H1 (cell line): ENCODE measurements at regions not wholly inside any gene's neighbourhood (a gene's known extent, or its start where the extent isn't known, plus 50 kb on each side); places are given as distances from the start of the nearest gene placed in this dataset.

Experiments
- CTCF ChIA-PET: fragments of 300-600 bp; sonication (Branson Sonifier 250); formaldehyde crosslinking; loops from one replicate; lab custom pipeline; 2021; ENCODE audit not compliant: partially characterized antibody; lab: Charles Lee
- POLR2A ChIA-PET: fragments of 300-600 bp; sonication (Branson Sonifier 250); formaldehyde crosslinking; loops from one replicate; lab custom pipeline; 2021; ENCODE audit warnings: inconsistent platforms; ENCODE audit not compliant: partially characterized antibody; lab: Charles Lee
- DNase-seq, 2 experiments: peaks; one replicate each; pipeline versions ENCODE4 v3.0.0 to v3.0.0-alpha.2; 2010 to 2022; ENCODE audit warnings: low spot score in 2 of 2, low read depth in 1 of 2, mixed read lengths in 1 of 2
- FAIRE-seq: peaks from 2 replicates; lab custom pipeline; 2011; peaks lifted over from hg19 to GRCh38; lab: Jason Lieb, UNC
- H2AFZ ChIP-seq: 2 replicates; pipeline ENCODE4 v1.8.1; 2012; ENCODE audit warnings: low read length, inconsistent platforms
- H2AK5ac ChIP-seq: 2 replicates; pipeline ENCODE4 v1.6.1; 2013; ENCODE audit warnings: low read depth, low read length
- H2BK120ac ChIP-seq: replicated peaks from 2 replicates; pipeline ENCODE3; 2013; ENCODE audit warnings: low read depth, low read length, inconsistent platforms
- H2BK12ac ChIP-seq: 2 replicates; pipeline ENCODE4 v1.6.1; 2013; ENCODE audit warnings: low read depth, low read length
- H2BK15ac ChIP-seq: 2 replicates; pipeline ENCODE4 v1.6.1; 2013; ENCODE audit warnings: low read length
- H2BK20ac ChIP-seq: 2 replicates; pipeline ENCODE4 v1.6.1; 2013; ENCODE audit warnings: low read length
- H2BK5ac ChIP-seq: 2 replicates; pipeline ENCODE4 v1.6.1; 2013; ENCODE audit warnings: low read depth, low read length
- H3K14ac ChIP-seq: 2 replicates; pipeline ENCODE4 v1.6.1; 2013; ENCODE audit warnings: inconsistent platforms; ENCODE audit not compliant: insufficient read length
- H3K18ac ChIP-seq: 2 replicates; pipeline ENCODE4 v1.6.1; 2013; ENCODE audit warnings: low read length; ENCODE audit errors: extremely low read depth
- H3K23ac ChIP-seq: 2 replicates; pipeline ENCODE4 v1.6.1; 2013; ENCODE audit warnings: inconsistent platforms; ENCODE audit not compliant: insufficient read length
- H3K23me2 ChIP-seq: 2 replicates; pipeline ENCODE4 v1.6.1; 2013; ENCODE audit warnings: low read depth, low read length
- H3K27ac ChIP-seq: 2 replicates; pipeline ENCODE4 v1.6.1; 2011; ENCODE audit warnings: low read depth, low read length, inconsistent platforms
- H3K27me3 ChIP-seq, 4 experiments: replicated peaks in 1 of 4; 1 replicate in 1 of 4; 2 replicates in 3 of 4; pipeline versions ENCODE4 v1.6.1 to v1.8.1; 2011 to 2013; ENCODE audit warnings: low read length in 3 of 4, mild to moderate bottlenecking in 3 of 4, inconsistent platforms in 2 of 4, mixed read lengths in 2 of 4, moderate library complexity in 1 of 4; ENCODE audit not compliant: control insufficient read depth in 3 of 4, insufficient read depth in 3 of 4; ENCODE audit errors: extremely low read depth in 1 of 4
- H3K36me3 ChIP-seq, 4 experiments: 2 replicates each; pipeline versions ENCODE4 v1.6.1 to v1.8.1; 2011 to 2013; ENCODE audit warnings: mild to moderate bottlenecking in 4 of 4, low read length in 3 of 4, moderate library complexity in 2 of 4, control low read depth in 1 of 4, inconsistent platforms in 1 of 4; ENCODE audit not compliant: insufficient read depth in 4 of 4, control insufficient read depth in 2 of 4
- H3K4ac ChIP-seq: replicated peaks from 2 replicates; pipeline ENCODE3; 2013; ENCODE audit warnings: low read length, low read depth, mixed read lengths, inconsistent platforms; ENCODE audit not compliant: insufficient read length
- H3K4me1 ChIP-seq, 4 experiments: replicated peaks in 1 of 4; 1 replicate in 1 of 4; 2 replicates in 3 of 4; pipeline versions ENCODE4 v1.6.1 to v1.8.1; 2011 to 2013; ENCODE audit warnings: low read length in 3 of 4, inconsistent platforms in 2 of 4, mixed read lengths in 1 of 4; ENCODE audit not compliant: insufficient read depth in 4 of 4, control insufficient read depth in 3 of 4
- H3K4me2 ChIP-seq, 2 experiments: 2 replicates each; pipeline versions ENCODE4 v1.6.1 to v1.8.1; 2011 to 2013; ENCODE audit warnings: low read depth in 2 of 2, low read length in 2 of 2, control low read depth in 1 of 2, inconsistent platforms in 1 of 2, mild to moderate bottlenecking in 1 of 2; ENCODE audit not compliant: insufficient read depth in 1 of 2
- H3K4me3 ChIP-seq, 4 experiments: fragments of 200-600, 300-600 bp in 1 of 4; sonication (generic), shearing (Covaris generic), sonication (Bioruptor Twin) in 1 of 4; 2 replicates each; pipeline versions ENCODE4 v1.5.1 to v1.8.1; 2011 to 2016; ENCODE audit warnings: low read length in 4 of 4, low read depth in 3 of 4, control low read depth in 2 of 4, inconsistent platforms in 2 of 4, mild to moderate bottlenecking in 2 of 4, mixed read lengths in 1 of 4, moderate library complexity in 1 of 4; ENCODE audit not compliant: insufficient read depth in 2 of 4; ENCODE audit errors: extremely low read depth in 1 of 4
- H3K56ac ChIP-seq: replicated peaks from 2 replicates; pipeline ENCODE3; 2013; ENCODE audit warnings: low read depth, mild to moderate bottlenecking, mixed read lengths, low read length, inconsistent platforms; ENCODE audit not compliant: insufficient read length
- H3K79me1 ChIP-seq: 2 replicates; pipeline ENCODE4 v1.6.1; 2013; ENCODE audit warnings: low read depth, low read length, control low read depth
- H3K79me2 ChIP-seq, 2 experiments: 2 replicates each; pipeline versions ENCODE4 v1.6.1 to v1.8.1; 2012 to 2013; ENCODE audit warnings: low read length in 2 of 2, mild to moderate bottlenecking in 2 of 2, inconsistent platforms in 1 of 2; ENCODE audit not compliant: insufficient read depth in 2 of 2, control insufficient read depth in 1 of 2
- H3K9ac ChIP-seq, 4 experiments: replicated peaks in 1 of 4; 1 replicate in 1 of 4; 2 replicates in 3 of 4; pipeline versions ENCODE4 v1.6.1 to v1.8.1; 2011 to 2013; ENCODE audit warnings: low read depth in 3 of 4, low read length in 3 of 4, control low read depth in 2 of 4, mild to moderate bottlenecking in 2 of 4, moderate library complexity in 2 of 4, inconsistent platforms in 1 of 4; ENCODE audit errors: extremely low read depth in 1 of 4
- H3K9me3 ChIP-seq, 2 experiments: 2 replicates each; pipeline versions ENCODE4 v1.6.1 to v1.8.1; 2012 to 2013; ENCODE audit warnings: mild to moderate bottlenecking in 2 of 2, moderate library complexity in 2 of 2, control low read depth in 1 of 2, inconsistent platforms in 1 of 2, low read depth in 1 of 2, low read length in 1 of 2, mixed read lengths in 1 of 2; ENCODE audit not compliant: insufficient read depth in 2 of 2
- H4K20me1 ChIP-seq, 2 experiments: replicated peaks in 1 of 2; 2 replicates each; pipeline versions ENCODE3 to v1.8.1; 2011 to 2013; ENCODE audit warnings: inconsistent platforms in 2 of 2, low read length in 2 of 2, mild to moderate bottlenecking in 1 of 2; ENCODE audit not compliant: insufficient read depth in 2 of 2, control insufficient read depth in 1 of 2
- H4K5ac ChIP-seq: 2 replicates; pipeline ENCODE4 v1.6.1; 2013; ENCODE audit warnings: low read length, low read depth, mixed read lengths, inconsistent platforms; ENCODE audit not compliant: insufficient read length
- H4K8ac ChIP-seq: 2 replicates; pipeline ENCODE4 v1.8.0; 2013; ENCODE audit warnings: mild to moderate bottlenecking, moderate library complexity, low read length, inconsistent platforms; ENCODE audit not compliant: insufficient read depth; ENCODE audit errors: extremely low read depth
- H4K91ac ChIP-seq: replicated peaks from 2 replicates; pipeline ENCODE3; 2013; ENCODE audit warnings: low read length, mixed read lengths, inconsistent platforms; ENCODE audit not compliant: insufficient read length
- CBX8 ChIP-seq: fragments of 300-800, 300-1000 bp; sonication (generic); IDR thresholded peaks from 2 replicates; pipeline ENCODE4 v1.7.1; 2016; ENCODE audit warnings: low read depth, low read length, borderline replicate concordance
- CHD2 ChIP-seq: IDR thresholded peaks from 2 replicates; pipeline ENCODE4 v1.6.1; 2012; ENCODE audit warnings: low read length, improper control_type of control experiment
- CREB1 ChIP-seq: IDR thresholded peaks from 2 replicates; pipeline ENCODE4 v1.6.1; 2012; ENCODE audit warnings: inconsistent platforms
- HDAC2 ChIP-seq, 2 experiments: fragments of 300-600 bp in 1 of 2; sonication (generic) in 1 of 2; IDR thresholded peaks; 2 replicates each; pipeline ENCODE4 v1.6.1; 2011 to 2012; ENCODE audit warnings: low read depth in 2 of 2, low read length in 2 of 2, mild to moderate bottlenecking in 2 of 2, moderate library complexity in 2 of 2, borderline replicate concordance in 1 of 2, inconsistent platforms in 1 of 2
- POU5F1 ChIP-seq: IDR thresholded peaks from 2 replicates; pipeline ENCODE4 v1.6.1; 2011; ENCODE audit warnings: low read depth, mild to moderate bottlenecking, low read length, moderate library complexity
- SAP30 ChIP-seq: fragments of 300-600 bp; sonication (generic); IDR thresholded peaks from 2 replicates; pipeline ENCODE4 v1.7.1; 2012; ENCODE audit warnings: low read length, moderate library complexity, mild to moderate bottlenecking, inconsistent platforms; ENCODE audit not compliant: insufficient read depth, insufficient replicate concordance
- SP2 ChIP-seq: IDR thresholded peaks from 2 replicates; pipeline ENCODE4 v1.6.1; 2012; ENCODE audit warnings: mild to moderate bottlenecking, low read length, inconsistent platforms
- TAF7 ChIP-seq: optimal IDR thresholded peaks from 2 replicates; pipeline ENCODE3; 2011; ENCODE audit warnings: low read depth, mild to moderate bottlenecking, inconsistent platforms, low read length, moderate library complexity, borderline replicate concordance
- ZNF274 ChIP-seq: IDR thresholded peaks from 2 replicates; pipeline ENCODE4 v1.7.0; 2012; ENCODE audit warnings: low read length, borderline replicate concordance; ENCODE audit errors: extremely low read depth
- WGBS, 2 experiments: shearing (Covaris generic) in 1 of 2; methylation state at CpG; one replicate each; pipeline versions ENCODE4 v1.1.6 to v1.1.7; 2013 to 2015; ENCODE audit warnings: low lambda C conversion rate in 2 of 2, mixed read lengths in 2 of 2, inconsistent platforms in 1 of 2, low coverage in 1 of 2, missing lambda C conversion rate in 1 of 2; ENCODE audit not compliant: insufficient replicate concordance in 2 of 2, insufficient coverage in 1 of 2, insufficient read length in 1 of 2; ENCODE audit errors: extremely low coverage in 1 of 2, missing lambda C conversion rate in 1 of 2; 5-methylcytosine and 5-hydroxymethylcytosine counted together
- TF ChIP-seq, protein P1 (sequence below): IDR thresholded peaks from 2 replicates; pipeline ENCODE4 v1.6.1; 2011; ENCODE audit warnings: low read length, improper control_type of control experiment

DNA sequence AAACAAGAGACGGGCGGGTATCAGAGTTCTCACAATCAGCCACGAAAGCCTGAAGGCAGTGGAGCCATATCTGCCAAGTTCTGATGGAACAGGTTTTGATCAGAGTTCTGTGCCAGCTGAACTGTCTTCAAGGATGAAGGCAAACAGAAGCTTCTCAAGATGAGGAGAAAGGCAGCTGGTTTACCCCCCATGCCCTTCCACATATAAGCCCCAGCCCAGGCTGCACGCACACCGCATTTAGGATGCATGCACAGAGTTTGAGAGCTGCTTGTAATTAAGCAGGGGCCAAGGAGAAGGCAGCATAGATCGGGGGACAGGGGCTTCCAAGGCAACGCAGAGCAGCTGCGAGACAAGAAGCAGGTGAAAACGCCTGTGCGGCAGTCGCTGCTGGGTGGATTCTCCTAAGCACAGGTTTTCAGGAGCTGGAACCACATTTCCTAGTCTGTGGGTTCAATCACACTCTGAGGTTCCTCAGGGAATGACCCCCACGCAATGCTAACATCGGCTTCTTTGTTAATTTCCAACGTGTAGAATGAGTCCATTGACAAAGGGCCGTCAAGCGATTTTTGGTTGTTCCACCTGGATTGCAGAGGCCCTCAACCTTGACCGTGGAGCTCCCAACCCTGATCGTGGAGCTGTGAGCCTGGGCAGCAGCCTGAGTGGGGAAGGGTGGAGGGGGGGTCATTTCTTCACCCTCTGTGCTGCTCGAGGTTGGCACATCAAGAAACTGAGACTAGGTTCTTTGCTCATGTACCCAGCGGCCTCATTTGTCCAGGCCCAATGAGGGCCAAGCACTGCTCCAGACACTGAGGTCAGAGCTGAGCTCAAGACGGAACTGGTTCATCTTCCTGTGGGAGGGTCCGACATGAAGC, 81.7 kb upstream of the SHISAL1 start:
- Histone ChIP-seq H2AFZ (no peak overlapping the region), H3K56ac (no peak overlapping the region), H3K23ac (no peak overlapping the region), H3K79me1 (no peaks in the 10 kb centered on the region), H3K4me1 (peaks cover 0 to 6% (median 2%) of the 10 kb centered on the region in 4 experiments; a peak in 5 of 7 replicates), H3K4ac (no peak overlapping the region), H3K9me3 (no peaks in the 10 kb centered on the region), H3K4me2 (no peak overlapping the region), H2AK5ac (no peak overlapping the region), H2BK5ac (no peak overlapping the region), H2BK12ac (0 out of 2 replicates have a peak overlapping the region, but pooled peaks have one; percentile 27), H2BK120ac (no peak overlapping the region), H3K14ac (no peak overlapping the region), H3K27ac (no peak overlapping the region), H3K18ac (no peak overlapping the region), H3K9ac (no peak overlapping the region), H2BK15ac (no peak overlapping the region), H3K23me2 (no peaks in the 10 kb centered on the region), H3K27me3 (peaks cover 0 to 2% (median 0%) of the 10 kb centered on the region in 4 experiments; a peak in 1 of 7 replicates), H3K79me2 (no peaks in the 10 kb centered on the region), H4K8ac (peak overlapping the region; percentile 12; the same call in 1 of the 2 replicates), H3K36me3 (no peaks in the 10 kb centered on the region), H4K91ac (no peak overlapping the region), H2BK20ac (no peak overlapping the region), H4K20me1 (no peaks in the 10 kb centered on the region), H4K5ac (no peak overlapping the region), H3K4me3 (no peak overlapping the region)
- FAIRE-seq: no peak
- POLR2A ChIA-PET: interaction anchor here (0.5 kb wide), 1 partner anchor 264 kb away, joined by 3 read pairs; no protein-coding TSS in a partner anchor
- CTCF ChIA-PET: interaction anchor here (0.6 to 2.8 kb wide), 8 partner anchors 8 to 1470 kb away, joined by 3 to 9 read pairs (median 3); no protein-coding TSS in a partner anchor
- DNase-seq: peak in 1 of 2 experiments; percentile 37
- 83% methylated on average over 22 of the region's 22 CpGs; no CpG with 5 or more reads in 1 of the 2 experiments for whole genome bisulfite sequencing, 2 experiments
- TF ChIP-seq, protein P1, sequence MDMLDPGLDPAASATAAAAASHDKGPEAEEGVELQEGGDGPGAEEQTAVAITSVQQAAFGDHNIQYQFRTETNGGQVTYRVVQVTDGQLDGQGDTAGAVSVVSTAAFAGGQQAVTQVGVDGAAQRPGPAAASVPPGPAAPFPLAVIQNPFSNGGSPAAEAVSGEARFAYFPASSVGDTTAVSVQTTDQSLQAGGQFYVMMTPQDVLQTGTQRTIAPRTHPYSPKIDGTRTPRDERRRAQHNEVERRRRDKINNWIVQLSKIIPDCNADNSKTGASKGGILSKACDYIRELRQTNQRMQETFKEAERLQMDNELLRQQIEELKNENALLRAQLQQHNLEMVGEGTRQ: no peak
- no peak for TF ChIP-seq CBX8
- TF ChIP-seq SP2: no peak
- TF ChIP-seq SAP30: no peak
- TF ChIP-seq ZNF274: no peak
- no peak for TF ChIP-seq HDAC2 (IDR thresholded peaks at IDR 0.05; ENCODE audit: borderline replicate concordance in 1 of 2, low read depth in 2 of 2, low read length in 2 of 2)
- TF ChIP-seq CREB1: no peak
- no peak for TF ChIP-seq CHD2
- TF ChIP-seq POU5F1: no peak
- TF ChIP-seq TAF7: no peak
